Hematopoietic multipotent progenitor cell treated with erythropoietin and hydrocortisone succinate and interleukin-3 and kit ligand, for 8 days (in vitro differentiated cells): ENCODE measurements at regions not wholly inside any gene's neighbourhood (a gene's known extent, or its start where the extent isn't known, plus 50 kb on each side); places are given as distances from the start of the nearest gene placed in this dataset.
"Not testable (repeated sequence)": the region's sequence is repeated elsewhere in the genome, so short reads cannot be mapped to it uniquely, and the experiment has no call there.

Experiments used
- DNase-seq: peaks from one replicate; pipeline ENCODE4 v3.0.0-alpha.2; 2015

DNA sequence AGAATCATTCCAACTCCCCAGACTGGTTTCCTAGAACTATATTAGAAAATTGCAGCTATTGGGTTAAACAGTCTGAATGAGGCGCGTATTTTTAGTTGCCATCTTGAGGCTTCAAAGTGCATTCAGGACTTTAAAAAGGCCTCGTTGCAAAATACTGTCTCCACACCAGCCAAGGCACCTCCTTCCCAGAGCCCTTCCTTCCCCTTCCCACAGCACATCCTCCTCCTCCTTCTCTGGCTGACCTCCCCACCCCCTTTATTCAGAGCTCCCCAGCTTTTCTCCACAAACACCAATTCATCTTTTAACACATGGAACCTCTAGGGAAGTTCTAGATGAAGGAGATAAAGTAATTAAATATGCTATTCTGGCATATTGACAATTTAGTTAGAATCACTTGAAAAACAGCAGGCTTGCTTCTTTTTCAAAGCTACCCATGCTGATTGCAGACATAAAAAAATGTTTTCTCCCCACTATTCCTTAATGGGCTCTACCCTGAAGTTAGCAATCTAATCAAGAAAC, 90.3 kb downstream of the RTP5 start:
- DNase-seq = no peak

DNA sequence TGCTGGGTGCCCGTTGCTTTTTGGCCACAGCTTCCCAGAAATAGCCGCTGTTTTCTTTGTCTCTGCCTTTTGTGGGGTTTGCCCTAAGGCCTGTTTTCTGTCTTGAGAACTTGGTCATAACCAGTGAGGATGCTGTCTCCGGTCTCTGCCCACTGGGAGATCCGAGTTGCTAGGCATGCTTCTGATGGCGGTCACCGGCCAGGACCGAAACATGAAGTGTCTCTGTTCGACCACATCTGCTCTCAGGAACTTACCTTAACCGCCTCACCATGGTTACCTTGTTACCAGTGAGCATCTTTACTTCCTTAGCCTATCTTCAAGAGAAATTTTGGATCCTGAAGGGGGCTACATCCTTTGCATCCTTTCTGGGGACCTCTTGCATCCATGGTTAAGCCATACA, 91.9 kb downstream of the RTP5 start:
- no peak for DNase-seq

DNA sequence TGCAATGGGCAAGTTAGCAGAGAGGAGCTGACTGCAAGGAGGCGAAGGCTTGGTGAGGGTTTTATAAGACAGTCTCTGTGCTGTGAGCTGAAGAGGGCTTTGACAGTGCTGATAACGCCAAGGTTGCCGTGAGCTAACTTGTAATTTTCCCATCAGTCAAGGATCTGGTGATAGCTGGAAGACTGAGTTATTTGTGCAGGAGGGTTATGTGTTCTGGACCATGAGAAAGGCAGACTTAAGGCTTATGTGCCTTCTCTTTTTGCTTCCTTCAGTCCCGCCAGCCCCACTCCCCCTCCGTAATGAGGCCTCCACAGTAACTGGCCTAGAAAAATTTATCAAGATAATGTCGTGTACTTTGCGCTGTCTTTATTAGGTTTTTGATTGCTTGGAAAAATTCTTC, 94.6 kb downstream of the RTP5 start:
- no peak for DNase-seq

DNA sequence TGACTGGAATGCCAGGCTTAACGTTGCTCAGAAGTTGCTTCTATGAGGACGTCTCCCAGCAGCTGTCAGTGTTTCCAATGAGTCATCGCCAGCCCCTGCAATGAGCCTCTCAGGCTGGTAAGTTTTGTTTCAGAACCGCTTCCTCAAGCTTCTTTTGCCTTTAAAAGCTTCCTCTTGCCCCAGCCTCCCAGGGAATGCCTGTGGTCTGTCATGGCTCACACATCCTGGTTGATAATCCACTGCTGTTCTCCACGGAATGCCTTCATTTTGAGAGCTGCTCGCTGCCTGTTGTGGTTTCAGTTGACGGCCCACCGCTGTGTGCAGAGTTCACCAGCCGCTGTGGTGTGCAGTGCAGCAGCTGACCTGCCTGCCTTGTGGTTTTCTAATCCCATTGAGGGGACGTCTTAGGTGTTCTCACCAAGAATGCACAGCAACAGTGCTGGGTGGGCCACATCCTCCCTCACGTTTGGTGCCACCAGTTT, 96.4 kb downstream of the RTP5 start:
- peak; percentile 58 for DNase-seq

DNA sequence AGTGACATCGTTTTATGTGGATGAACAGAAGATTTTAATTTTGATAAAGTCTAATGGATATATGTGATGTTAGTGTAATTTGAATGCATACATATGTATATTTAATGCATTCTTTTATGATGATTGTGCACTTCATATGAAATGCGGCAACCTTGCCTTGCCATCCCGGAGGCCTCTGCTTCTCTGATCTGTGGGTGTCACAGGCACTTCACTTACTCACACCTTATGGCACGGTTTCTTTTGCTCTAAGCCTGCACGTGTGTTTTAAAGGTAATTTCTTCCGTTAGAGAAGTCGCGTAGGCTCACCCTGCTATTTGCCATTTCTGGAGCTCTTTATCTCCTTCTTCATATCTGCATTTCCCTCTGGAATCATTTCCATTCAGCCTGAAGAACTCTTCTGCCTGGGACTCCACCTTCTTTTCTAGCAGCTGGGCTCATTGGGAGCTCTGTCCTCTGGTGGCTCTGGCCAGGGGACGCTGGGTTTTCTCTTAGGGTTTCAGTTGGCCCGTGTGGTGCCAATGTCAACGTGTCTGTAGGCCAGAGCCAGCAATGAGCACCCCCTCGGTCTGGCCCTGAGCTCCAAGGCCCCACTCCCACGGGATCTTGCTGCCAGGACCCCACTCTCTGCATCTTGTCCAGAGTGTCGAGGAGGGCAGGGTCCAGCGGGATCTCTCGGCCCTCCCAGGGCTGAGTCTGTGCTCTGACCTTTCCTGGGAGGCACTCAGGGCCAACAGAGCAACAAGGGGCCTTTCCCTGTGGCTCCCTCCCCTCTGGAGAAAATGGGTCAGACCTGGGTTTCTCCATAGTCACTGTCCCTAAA, 97.3 kb downstream of the RTP5 start:
- DNase-seq = no peak

DNA sequence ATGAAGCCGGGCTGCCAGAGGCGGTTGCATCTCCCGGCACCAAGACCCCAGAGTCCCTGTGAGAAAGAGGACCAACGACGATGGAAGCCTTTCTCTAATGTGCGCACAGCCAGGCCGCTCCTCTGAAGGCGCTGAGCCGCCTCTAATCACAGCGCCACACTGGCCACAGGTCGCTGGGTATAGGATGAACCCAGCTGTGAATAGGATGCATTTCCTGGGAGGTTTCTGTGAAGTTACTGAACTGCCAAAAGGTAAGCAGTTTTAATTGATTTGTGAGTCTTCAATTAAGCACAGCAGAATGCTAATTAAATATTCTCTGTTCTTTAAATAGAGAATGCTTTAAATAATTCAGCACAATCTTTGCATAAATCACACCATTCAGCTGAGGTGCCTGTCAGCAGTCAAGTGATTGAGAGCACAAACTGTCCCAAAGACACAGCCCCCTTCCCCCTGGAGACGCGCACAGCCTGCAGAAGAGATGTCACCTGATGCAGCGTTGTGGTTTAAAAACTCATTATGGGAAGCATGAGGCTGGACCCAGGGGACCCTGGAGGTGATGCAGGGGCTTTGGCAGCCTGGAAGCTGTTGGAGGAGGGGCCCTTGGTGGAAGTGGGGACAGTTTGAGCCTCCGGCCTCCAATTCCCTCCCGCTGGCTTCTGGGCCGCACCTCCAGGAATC, 98.1 kb downstream of the RTP5 start:
- DNase-seq = no peak

DNA sequence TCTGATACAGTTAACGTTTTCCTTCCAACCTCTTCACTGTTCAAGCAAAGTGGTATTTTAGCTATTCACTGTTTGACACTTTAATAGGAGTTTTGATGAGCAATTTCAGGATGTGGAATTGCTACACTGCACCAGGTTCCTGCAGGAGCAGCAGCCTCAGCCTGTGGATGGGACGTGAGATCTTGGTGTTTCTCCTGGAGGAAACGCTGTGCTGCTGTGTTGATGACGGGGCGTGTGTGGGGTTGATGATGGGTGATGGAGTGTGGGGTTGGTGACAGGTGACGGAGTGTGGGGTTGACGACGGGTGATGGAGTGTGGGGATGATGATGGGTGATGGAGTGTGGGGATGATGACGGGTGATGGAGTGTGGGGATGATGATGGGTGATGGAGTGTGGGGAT, 98.9 kb downstream of the RTP5 start:
- no peak for DNase-seq

DNA sequence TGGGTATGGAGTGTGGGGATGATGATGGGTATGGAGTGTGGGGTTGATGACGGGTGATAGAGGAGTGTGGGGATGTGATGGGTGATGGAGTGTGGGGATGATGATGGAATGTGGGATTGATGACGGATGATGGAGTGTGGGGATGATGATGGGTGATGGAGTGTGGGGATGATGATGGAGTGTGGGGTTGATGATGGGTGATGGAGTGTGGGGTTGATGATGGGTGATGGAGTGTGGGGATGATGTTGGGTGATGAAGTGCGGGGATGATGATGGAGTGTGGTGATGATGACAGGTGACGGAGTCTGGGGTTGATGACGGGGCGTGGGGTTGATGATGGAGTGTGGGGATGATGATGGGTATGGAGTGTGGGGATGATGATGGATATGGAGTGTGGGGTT, 99.7 kb downstream of the RTP5 start:
- not testable (repeated sequence) for DNase-seq

DNA sequence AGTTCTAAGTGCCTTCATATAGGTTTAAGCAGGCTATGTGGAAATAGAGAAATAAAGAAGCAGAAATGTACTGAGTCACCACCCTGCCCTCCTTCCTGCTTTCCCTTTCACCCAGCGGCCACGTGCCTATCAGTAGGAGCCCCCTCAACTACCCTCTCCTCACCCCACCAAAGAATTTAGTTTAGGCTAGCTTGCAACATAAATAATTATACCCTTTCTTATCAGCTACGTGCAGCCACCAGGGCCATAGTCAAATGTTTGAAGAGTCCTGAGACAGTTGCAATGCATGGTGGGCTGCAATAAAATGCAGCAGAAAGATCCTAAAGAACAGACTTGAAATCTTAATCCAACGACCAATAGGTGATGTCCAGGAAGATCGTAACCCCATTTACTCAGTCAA, 101.2 kb downstream of the RTP5 start:
- DNase-seq = no peak

DNA sequence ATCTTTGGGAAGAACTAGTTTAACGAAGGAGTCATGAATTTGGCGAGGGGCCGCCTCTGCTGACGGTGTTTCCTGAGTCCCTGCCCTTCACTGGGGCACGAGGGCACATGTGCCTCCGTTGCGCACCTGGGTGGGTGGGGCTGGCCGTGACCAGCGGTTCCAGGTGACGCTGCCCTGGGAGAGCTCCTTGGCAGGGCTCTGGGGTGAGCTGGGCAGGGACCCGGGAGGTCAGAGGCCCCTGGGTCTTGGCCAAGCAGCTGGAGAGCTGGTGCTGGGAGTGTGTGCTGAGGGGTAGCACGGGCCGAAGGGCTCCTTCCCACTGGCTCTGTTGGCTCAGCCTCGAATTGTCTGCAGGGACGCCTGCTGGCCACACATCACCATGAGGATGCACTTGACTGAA, 104.6 kb downstream of the RTP5 start:
- no peak for DNase-seq

DNA sequence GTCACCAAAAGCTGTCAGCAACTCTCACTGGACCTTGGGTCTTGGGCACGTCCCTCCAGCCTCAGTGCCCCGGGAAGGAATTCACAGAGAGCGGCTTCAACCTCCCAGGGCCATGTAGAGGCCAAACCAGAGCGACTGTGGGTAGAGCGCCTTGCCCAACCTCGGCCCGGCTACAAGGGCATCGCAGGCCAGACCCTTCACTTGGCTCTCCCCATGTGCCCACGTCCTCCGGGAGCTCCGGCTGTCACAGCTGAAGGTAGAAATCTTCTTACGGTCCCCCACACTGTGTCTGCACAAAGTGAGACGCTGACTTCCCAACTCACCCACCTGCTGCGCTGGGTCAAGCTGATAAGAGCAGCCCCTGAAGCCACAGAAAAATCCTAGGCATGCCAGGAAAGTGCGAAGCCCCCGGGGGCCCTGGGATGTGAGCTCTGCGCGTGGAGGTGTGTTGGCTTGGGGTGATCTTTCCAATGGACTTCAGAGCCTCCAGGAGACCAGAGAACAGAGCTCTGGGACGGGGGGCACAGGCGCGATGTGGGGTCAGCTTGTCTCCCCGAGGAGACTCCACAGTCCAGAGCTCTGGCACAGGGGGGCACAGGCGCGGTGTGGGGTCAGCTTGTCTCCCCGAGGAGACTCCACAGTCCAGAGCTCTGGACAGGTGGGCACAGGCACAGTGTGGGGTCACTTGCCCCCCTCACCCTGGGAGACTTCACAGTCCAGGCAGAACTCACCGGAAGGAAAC, 105.5 kb downstream of the RTP5 start:
- no peak for DNase-seq

DNA sequence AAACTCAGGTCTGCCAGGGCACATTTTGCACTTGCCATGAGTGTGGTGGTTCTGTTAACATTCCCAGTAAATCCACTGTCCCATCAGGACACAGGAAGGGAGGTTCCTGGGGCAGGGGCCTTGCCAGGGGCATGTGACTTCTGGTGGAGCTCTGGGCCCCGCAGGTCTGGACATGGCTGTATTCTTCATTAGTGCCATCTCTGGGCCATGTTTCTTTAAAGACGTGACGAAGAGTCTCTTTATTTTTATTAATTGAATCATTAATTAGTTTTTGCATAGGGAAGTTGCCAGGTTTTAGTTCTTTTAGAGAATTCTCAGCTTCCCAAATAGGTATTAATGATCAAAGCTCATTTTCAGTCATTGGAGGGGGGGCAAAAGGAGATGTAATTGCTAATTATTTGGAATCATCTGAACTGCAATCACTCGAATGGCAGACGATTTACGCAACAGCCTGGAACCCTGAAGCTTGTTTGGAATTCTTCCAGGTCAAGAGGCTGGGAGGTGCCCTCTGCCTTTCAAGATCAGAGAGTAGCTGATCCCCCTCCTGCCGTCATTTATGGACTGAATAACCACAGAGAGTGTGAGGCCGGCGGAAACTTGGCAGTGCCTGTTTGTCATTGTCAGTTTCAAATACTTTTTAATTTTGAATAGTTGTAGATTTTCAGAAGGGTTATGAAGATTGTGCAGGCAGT, 106.2 kb downstream of the RTP5 start:
- no peak for DNase-seq

DNA sequence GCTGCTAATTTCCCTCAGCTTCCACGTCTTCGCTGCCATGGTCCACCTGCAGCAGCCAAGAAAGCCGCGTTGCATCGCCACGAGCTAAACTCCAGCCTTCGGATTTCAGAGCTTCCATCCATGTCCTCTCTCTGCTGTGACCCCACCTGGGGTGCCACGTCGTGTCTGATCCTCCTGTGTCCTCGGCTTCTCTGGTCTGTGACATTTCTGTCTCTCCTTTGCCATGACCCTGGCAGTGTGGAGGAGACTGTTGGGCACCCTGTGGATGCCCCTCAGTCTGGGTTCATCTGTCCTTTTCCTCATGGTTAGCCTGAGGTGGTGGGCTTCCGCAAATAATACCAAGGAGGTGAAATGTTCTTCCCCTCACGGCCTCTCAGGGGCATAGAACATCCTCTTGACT, 106.8 kb downstream of the RTP5 start:
- DNase-seq = no peak

DNA sequence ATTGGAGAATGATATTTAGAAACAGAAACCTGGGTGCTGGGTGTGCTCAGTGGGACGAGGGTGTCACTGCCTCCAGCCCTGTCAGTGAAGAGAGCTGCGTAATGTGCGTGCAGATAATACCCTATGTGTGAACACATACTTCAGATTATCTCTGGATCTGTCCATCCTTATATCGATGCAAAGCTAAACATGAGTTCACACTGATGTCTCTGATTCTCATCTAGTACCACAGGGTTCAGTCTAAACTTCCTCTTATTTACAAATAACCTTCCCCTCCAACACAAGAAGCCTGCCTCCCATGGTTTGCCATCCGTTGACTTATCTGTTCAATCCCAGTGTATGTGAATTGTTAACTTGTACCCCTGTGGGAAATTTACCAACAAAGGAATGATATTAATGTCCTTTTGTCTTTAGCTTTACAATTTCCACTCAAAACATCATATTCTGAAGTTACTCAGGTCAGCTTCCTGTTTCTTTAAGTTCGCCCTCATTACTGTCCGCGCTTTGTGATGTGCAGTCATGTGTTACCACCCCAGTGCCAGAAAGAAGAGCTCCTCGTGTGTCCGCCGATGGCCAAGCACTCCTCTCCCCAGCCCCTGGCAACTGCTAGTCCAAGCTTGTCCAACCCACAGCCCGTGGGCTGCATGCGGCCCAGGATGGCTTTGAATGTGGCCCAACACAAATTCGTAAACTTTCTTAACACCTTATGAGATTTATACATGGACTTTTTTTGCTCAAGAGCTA, 108.2 kb downstream of the RTP5 start:
- no peak for DNase-seq

DNA sequence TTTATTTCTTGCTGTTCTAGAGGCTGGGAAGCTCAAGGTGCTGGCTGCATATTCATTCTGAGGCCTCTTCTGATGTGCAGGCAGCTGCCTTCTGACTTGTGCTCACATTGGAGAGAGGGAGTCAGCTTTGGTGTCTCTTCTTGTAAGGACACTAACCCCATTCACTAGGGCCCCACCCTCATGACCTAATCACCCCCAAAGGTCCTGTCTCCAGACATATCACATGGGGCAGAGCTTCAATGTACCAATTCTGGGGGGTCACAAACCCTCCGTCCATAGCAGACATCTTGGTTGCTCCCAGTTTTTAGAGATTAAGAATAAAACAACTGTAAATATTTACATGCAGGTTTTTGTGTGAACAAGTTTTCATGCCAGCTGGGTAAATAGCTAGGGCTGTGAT, 109.1 kb downstream of the RTP5 start:
- no peak for DNase-seq

DNA sequence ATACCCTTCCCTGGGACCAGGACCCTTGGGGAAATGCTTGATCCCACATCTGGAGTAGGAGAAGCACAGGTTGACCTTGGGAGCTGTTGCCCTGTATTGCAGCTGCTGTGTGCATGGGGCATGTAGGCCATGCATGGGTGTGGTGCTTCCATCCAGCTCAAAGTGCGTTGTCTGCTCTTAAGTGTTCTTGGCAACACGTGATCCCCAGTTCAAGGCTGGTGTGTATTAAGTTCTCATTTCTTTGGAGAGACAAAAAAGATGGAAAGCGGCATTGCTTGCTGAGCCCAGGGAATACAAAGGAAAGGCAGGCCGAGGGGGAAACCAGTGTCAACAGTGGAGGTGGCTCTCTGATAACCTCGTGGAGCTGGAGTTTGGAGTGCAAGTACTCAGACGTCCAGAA, 110.7 kb downstream of the RTP5 start:
- DNase-seq = no peak

DNA sequence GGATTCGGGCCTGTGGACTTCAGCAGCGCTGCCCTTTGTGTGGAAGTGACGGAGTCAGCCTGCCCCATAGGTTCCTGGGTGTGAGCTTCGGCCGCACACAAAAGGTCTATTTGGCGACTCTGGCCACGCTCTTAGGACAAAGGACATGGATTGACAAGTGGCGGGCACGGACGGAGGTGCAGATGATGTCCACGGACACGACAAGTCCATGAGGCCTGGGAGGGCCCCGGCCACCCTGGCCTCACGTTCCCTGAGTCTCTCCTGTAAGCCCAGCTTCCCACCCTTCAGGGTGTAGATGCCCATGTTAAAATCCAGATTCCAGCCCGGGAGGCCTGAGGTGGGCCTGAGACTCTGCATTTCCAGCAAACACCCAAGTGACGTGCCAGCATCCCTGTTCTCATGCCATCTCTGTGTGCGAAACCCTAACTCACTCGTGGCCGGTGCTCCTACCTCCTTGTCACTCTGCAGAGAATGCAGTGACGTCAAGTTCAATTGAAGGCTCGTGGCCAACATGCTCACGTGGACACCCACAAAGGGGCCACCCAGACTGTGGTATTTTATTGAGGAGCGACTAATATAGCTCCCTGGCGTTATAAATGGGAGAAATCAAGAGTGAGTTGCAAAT, 111.7 kb downstream of the RTP5 start:
- DNase-seq = no peak

DNA sequence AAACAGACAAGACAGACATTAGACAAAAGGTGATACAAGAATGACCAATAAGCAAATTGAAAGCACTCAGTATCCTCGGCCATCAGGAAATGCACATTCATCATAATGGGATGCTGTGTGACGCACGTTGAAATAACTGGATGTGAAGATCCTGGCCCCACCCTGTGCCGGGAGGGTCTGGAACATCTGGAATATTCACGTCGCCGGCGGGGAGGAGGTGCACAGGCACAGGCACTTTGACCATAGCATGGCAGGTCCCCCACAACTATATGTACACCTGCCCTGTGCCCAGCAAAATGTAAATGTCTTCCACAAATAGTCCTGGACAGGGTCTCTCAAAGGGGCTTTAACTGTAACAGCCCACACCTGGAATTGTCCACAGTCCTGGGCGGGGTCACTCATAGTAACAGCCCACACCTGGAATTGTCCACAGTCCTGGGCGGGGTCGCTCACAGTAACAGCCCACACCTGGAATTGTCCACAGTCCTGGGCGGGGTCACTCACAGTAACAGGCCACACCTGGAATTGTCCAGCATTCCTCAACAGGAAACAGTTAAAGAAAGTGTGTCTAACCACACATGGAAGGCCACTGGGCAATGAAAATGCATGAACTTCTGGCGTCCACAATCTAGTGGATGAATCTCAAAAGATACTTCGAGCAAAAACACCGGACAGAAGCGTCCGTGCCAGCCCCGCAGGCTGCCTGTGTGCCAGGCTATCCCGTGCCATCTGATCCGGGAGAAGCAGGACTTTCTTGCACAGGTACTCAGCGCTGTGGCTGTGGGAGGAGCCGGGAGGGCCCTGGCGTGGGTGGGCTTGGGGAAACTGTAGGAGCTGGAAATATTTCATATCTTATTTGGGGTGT, 113.4 kb downstream of the RTP5 start:
- no peak for DNase-seq

DNA sequence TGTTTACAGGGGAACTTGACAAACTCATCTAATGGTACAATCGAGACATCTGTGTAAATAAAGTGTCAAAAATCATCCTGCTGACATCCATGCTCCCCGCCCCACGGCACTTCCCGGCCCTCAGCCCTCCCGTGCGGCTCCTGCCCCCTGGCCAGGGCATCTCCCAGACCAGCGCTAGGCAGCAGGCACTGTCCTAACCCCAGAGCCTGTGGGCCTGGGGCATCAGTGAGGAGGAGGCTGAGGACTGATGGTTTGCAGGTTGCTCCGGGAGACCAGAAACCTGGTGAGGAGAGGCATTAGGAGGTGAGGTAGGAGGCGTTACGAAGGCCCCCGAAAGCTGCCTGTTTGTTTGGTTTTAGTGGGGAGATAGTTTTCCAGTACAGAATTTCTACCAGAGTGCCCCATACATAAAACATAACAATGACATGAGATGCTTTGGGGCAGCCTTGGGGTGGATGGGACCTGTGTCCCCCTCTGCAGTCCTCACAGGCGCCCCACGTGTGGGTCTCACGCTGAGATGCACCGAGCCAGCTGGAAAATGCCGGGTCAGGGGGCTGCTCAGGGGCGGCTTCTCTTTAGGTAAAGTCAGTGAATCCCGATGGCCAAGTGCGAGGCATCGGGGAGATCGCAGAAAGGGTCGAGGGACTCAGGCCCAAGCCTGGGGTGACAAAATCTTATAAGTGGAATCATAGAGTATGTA, 114.2 kb downstream of the RTP5 start:
- DNase-seq = no peak

DNA sequence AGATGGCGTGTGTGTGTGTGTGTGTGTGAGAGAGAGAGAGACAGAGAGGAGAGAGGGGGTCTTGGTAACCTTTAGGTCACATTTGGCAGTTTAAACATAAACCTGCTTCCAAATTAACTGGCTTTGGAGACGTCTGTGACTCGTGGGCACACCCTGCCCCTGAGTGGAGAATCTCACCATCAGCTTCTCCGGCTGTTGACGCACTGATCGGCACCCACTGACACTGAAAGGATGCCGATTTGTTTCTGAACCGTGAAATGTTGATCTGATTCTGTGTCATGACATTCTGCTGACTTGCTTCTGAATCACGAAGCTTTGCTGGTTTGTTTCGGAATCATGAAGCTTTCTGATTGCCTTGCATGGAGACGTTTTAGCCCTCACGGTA, 114.7 kb downstream of the RTP5 start:
- DNase-seq = no peak
